ENCODE measurements at regions not wholly inside any gene's neighbourhood (a gene's known extent, or its start where the extent isn't known, plus 50 kb on each side); places are given as distances from the start of the nearest gene placed in this dataset.

- Histone ChIP-seq H3K4me2 (no peak overlapping the region), H3K27me3 (ENCODE audit: insufficient read depth) (no peaks in the 10 kb centered on the region), H4K20me1 (ENCODE audit: insufficient read depth) (no peaks in the 10 kb centered on the region), H3K4me3 (ENCODE audit: low read depth in 2 of 2, low read length in 1 of 2) (no peak overlapping the region), H3K9me3 (no peaks in the 10 kb centered on the region), H3F3A (replicated peaks; ENCODE audit: insufficient read depth) (no peaks in the 10 kb centered on the region), H3K36me3 (replicated peaks in 1 of 2; ENCODE audit: control insufficient read depth in 1 of 2, insufficient read depth in 2 of 2, low read length in 1 of 2) (no peaks in the 10 kb centered on the region), H3K4me1 (ENCODE audit: control insufficient read depth in 1 of 2, insufficient read depth in 2 of 2, low read depth in 1 of 2, low read length in 1 of 2) (no peaks in the 10 kb centered on the region), H3K9ac (no peak overlapping the region), H3K79me2 (ENCODE audit: insufficient read depth) (no peaks in the 10 kb centered on the region), H3K9me2 (no peaks in the 10 kb centered on the region), H2AFZ (ENCODE audit: low read depth) (no peak overlapping the region), H3K27ac (ENCODE audit: low read depth in 2 of 2, low read length in 1 of 2) (no peak overlapping the region)
- WGBS (ENCODE audit: low lambda C conversion rate): 11% methylated on average over 3 of the region's 3 CpGs
- POLR2A ChIA-PET: no interaction called here
- TF ChIP-seq, protein P1, sequence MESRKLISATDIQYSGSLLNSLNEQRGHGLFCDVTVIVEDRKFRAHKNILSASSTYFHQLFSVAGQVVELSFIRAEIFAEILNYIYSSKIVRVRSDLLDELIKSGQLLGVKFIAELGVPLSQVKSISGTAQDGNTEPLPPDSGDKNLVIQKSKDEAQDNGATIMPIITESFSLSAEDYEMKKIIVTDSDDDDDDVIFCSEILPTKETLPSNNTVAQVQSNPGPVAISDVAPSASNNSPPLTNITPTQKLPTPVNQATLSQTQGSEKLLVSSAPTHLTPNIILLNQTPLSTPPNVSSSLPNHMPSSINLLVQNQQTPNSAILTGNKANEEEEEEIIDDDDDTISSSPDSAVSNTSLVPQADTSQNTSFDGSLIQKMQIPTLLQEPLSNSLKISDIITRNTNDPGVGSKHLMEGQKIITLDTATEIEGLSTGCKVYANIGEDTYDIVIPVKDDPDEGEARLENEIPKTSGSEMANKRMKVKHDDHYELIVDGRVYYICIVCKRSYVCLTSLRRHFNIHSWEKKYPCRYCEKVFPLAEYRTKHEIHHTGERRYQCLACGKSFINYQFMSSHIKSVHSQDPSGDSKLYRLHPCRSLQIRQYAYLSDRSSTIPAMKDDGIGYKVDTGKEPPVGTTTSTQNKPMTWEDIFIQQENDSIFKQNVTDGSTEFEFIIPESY (IDR thresholded peaks at IDR 0.05; ENCODE audit: borderline replicate concordance, low read depth): no peak
- CTCF ChIA-PET: interaction anchor here (0.8 kb wide), 1 partner anchor 348 kb away, joined by 3 read pairs; no protein-coding TSS in a partner anchor
- DNase-seq: no peak
Observed at GRCh38 chr5:175116466-175117048, 327.4 kb downstream of the DRD1 start.

DNA sequence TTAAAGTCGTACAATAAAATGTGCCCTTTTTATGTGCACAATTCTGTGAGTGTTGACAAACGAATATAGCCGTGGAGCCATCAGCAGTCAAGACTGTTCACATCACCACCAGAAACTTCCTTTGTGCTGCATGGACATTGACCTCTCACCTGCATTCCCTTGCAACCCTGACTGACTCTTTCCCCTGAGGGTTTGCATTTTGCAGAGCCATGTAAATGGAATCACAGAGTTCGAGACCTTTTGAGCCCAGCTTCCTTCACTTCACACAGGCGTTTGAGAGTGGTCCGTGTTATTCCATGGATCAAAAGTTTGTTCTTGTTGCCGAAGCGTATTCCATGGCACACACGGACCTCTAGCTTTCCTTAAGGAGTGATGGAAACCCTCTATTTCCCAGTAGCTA lies 328.2 kb downstream of the DRD1 start:
- ChIA-PET POLR2A (no interaction called here), CTCF (no interaction called here)
- H3K79me2 ChIP-seq (ENCODE audit: insufficient read depth): no peaks in the 10 kb centered on the region
- no peaks in the 10 kb centered on the region for H3K9me3 ChIP-seq
- no peaks in the 10 kb centered on the region for H3K4me1 ChIP-seq (ENCODE audit: control insufficient read depth in 1 of 2, insufficient read depth in 2 of 2, low read depth in 1 of 2, low read length in 1 of 2)
- H3K9ac ChIP-seq: no peak overlapping the region
- H3K4me2 ChIP-seq: no peak overlapping the region
- no peaks in the 10 kb centered on the region for H3K27me3 ChIP-seq (ENCODE audit: insufficient read depth)
- H2AFZ ChIP-seq (ENCODE audit: low read depth): no peak overlapping the region
- no peak overlapping the region for H3K4me3 ChIP-seq (ENCODE audit: low read depth in 2 of 2, low read length in 1 of 2)
- no peaks in the 10 kb centered on the region for H4K20me1 ChIP-seq (ENCODE audit: insufficient read depth)
- no peak for DNase-seq
- no peaks in the 10 kb centered on the region for H3K9me2 ChIP-seq
- no peaks in the 10 kb centered on the region for H3K36me3 ChIP-seq (replicated peaks in 1 of 2; ENCODE audit: control insufficient read depth in 1 of 2, insufficient read depth in 2 of 2, low read length in 1 of 2)
- no peak for TF ChIP-seq JUND (IDR thresholded peaks at IDR 0.05)
- TF ChIP-seq GABPA (IDR thresholded peaks at IDR 0.05; ENCODE audit: low read depth): no peak
- no peaks in the 10 kb centered on the region for H3F3A ChIP-seq (replicated peaks; ENCODE audit: insufficient read depth)
- no peak overlapping the region for H3K27ac ChIP-seq (ENCODE audit: low read depth in 2 of 2, low read length in 1 of 2)
- WGBS (ENCODE audit: low lambda C conversion rate): 19% methylated on average over 9 of the region's 9 CpGs

DNA sequence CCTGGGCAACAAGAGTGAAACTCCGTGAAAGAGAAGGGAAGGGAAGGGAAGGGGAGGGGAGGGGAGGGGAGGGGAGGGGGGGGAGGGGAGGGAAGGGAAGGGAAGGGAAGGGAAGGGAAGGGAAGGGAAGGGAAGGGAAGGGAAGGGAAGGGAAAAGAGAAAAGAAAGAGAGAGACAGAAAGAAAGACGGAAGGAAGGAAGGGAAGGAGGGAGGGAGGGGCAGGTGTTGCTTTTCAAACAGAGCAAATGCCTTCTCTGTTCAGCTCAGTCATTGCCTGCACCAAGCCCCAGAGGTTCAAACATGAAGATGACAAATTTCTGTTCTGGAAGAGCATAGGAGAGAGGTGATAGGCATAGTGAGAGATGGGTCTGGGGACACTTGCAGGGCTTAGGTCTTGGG lies 330.0 kb downstream of the DRD1 start:
- WGBS (ENCODE audit: low lambda C conversion rate): 8% methylated on average over 2 of the region's 2 CpGs
- H3K4me2 ChIP-seq: no peak overlapping the region
- H3K9ac ChIP-seq: no peak overlapping the region
- no peaks in the 10 kb centered on the region for H3K79me2 ChIP-seq (ENCODE audit: insufficient read depth)
- H2AFZ ChIP-seq (ENCODE audit: low read depth): no peak overlapping the region
- no peaks in the 10 kb centered on the region for H3F3A ChIP-seq (replicated peaks; ENCODE audit: insufficient read depth)
- no peaks in the 10 kb centered on the region for H4K20me1 ChIP-seq (ENCODE audit: insufficient read depth)
- CTCF ChIA-PET: no interaction called here
- no peaks in the 10 kb centered on the region for H3K36me3 ChIP-seq (replicated peaks in 1 of 2; ENCODE audit: control insufficient read depth in 1 of 2, insufficient read depth in 2 of 2, low read length in 1 of 2)
- no peaks in the 10 kb centered on the region for H3K9me3 ChIP-seq
- no peak overlapping the region for H3K4me3 ChIP-seq (ENCODE audit: low read depth in 2 of 2, low read length in 1 of 2)
- POLR2A ChIA-PET: no interaction called here
- no peak overlapping the region for H3K27ac ChIP-seq (ENCODE audit: low read depth in 2 of 2, low read length in 1 of 2)
- H3K4me1 ChIP-seq (ENCODE audit: control insufficient read depth in 1 of 2, insufficient read depth in 2 of 2, low read depth in 1 of 2, low read length in 1 of 2): no peaks in the 10 kb centered on the region
- DNase-seq: no peak
- H3K9me2 ChIP-seq: no peaks in the 10 kb centered on the region
- TF ChIP-seq, protein P1 (IDR thresholded peaks at IDR 0.05; ENCODE audit: borderline replicate concordance, low read depth): no peak
- TF ChIP-seq FOXJ3 (CRISPR knock-in tag; IDR thresholded peaks at IDR 0.05): no peak
- H3K27me3 ChIP-seq (ENCODE audit: insufficient read depth): no peaks in the 10 kb centered on the region

Measured in SK-N-SH (cell line).